ENCODE measurements at regions not wholly inside any gene's neighbourhood (a gene's known extent, or its start where the extent isn't known, plus 50 kb on each side); places are given as distances from the start of the nearest gene placed in this dataset.

DNA sequence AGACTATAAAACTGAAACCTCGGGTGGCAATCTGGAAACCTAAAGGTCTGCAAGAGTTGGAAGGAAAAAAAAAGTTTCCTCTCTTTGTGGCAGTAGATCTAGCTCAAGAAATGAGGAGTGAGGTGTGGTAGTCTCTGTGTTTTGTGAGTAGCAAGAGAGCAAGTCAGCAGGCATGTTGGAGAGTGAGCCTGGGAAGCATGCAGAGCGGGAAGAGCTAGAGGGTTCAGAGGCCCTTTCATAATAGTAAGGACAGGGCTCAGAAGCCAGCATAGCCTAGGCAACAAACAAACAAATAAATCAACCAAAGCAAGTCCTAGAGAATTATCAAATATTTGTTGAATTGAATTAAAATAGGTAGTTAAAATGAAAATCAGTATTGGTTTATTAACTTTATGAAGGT, 189.7 kb upstream of the CBLB start:
- no peak overlapping the region for H3K9ac ChIP-seq (ENCODE audit: insufficient read length, low read depth)
- peak; percentile 0 for DNase-seq (ENCODE audit: low read depth, low spot score)
- TF ChIP-seq SUZ12 (IDR thresholded peaks at IDR 0.05; ENCODE audit: extremely low read depth, insufficient read depth, insufficient read length) (no peak), ZNF274 (IDR thresholded peaks at IDR 0.05; ENCODE audit: low read depth, low read length) (no peak), YY1 (IDR thresholded peaks at IDR 0.05; ENCODE audit: insufficient read depth, insufficient read length) (no peak)
- no peaks in the 10 kb centered on the region for H3K36me3 ChIP-seq (ENCODE audit: insufficient read depth, insufficient read length, low read length)
- H3K4me3 ChIP-seq (ENCODE audit: insufficient read length, low read depth): no peak overlapping the region
- H3K9me3 ChIP-seq (ENCODE audit: insufficient read depth, low read length): no peaks in the 10 kb centered on the region
- no peaks in the 10 kb centered on the region for H3K27me3 ChIP-seq (ENCODE audit: insufficient read depth, insufficient read length)
- no peaks in the 10 kb centered on the region for H3K4me1 ChIP-seq (ENCODE audit: insufficient read depth, insufficient read length)

DNA sequence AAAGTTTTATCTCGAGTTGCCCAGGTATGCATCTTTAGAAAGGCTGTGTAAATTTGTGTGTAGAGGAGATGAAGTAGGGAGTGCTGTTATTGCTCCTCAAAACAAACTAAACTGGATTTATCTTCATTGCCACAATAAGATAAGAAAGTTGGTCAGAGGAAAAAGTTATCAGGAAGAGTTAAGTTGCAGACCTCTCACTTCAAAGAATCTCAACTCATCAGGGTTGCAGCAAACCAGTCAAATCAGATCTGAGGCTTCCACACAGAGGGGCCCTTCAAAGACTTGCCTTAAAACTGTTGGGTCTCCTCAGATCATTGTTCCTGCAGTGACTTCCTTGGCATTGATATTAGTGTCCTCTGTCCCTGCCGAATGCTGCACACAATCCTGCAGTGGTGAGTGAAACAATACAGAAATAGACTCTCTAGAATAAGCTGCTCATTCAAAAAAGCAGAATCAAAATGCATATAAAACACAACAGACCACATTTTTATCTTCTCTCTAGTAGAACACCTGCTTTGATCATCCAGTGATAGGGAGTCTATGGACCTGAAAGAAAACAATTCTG, 191.2 kb upstream of the CBLB start:
- no peaks in the 10 kb centered on the region for H3K9me3 ChIP-seq (ENCODE audit: insufficient read depth, low read length)
- no peaks in the 10 kb centered on the region for H3K36me3 ChIP-seq (ENCODE audit: insufficient read depth, insufficient read length, low read length)
- no peak overlapping the region for H3K4me3 ChIP-seq (ENCODE audit: insufficient read length, low read depth)
- DNase-seq (ENCODE audit: low read depth, low spot score): no peak
- H3K27me3 ChIP-seq (ENCODE audit: insufficient read depth, insufficient read length): no peaks in the 10 kb centered on the region
- no peak overlapping the region for H3K9ac ChIP-seq (ENCODE audit: insufficient read length, low read depth)
- TF ChIP-seq SUZ12 (IDR thresholded peaks at IDR 0.05; ENCODE audit: extremely low read depth, insufficient read depth, insufficient read length) (no peak), YY1 (IDR thresholded peaks at IDR 0.05; ENCODE audit: insufficient read depth, insufficient read length) (no peak), ZNF274 (IDR thresholded peaks at IDR 0.05; ENCODE audit: low read depth, low read length) (no peak)
- no peaks in the 10 kb centered on the region for H3K4me1 ChIP-seq (ENCODE audit: insufficient read depth, insufficient read length)

DNA sequence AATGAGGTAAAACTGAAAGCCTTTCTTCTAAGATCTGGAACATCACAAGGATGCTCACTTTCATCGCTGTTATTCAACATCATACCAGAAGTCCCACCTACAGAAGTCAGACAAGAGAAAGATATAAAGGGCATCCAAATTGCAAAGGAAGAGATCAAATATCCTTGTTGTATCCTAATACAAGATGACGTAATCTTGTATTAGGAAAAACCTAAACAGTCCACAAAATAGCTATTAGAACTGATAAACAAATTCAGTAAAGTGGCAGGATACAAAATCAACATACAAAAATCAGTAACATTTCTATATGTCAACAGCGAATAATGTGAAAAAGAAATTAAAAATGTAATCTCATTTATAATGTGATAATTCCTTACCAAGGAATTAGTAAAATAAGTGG, 195.1 kb upstream of the CBLB start:
- Histone ChIP-seq H3K36me3 (ENCODE audit: insufficient read depth, insufficient read length, low read length) (no peaks in the 10 kb centered on the region), H3K4me1 (ENCODE audit: insufficient read depth, insufficient read length) (no peaks in the 10 kb centered on the region), H3K9me3 (ENCODE audit: insufficient read depth, low read length) (no peaks in the 10 kb centered on the region), H3K9ac (ENCODE audit: insufficient read length, low read depth) (no peak overlapping the region), H3K4me3 (ENCODE audit: insufficient read length, low read depth) (no peak overlapping the region), H3K27me3 (ENCODE audit: insufficient read depth, insufficient read length) (no peaks in the 10 kb centered on the region)
- no peak for DNase-seq (ENCODE audit: low read depth, low spot score)
- TF ChIP-seq SUZ12 (IDR thresholded peaks at IDR 0.05; ENCODE audit: extremely low read depth, insufficient read depth, insufficient read length) (no peak), YY1 (IDR thresholded peaks at IDR 0.05; ENCODE audit: insufficient read depth, insufficient read length) (no peak), ZNF274 (IDR thresholded peaks at IDR 0.05; ENCODE audit: low read depth, low read length) (no peak)

DNA sequence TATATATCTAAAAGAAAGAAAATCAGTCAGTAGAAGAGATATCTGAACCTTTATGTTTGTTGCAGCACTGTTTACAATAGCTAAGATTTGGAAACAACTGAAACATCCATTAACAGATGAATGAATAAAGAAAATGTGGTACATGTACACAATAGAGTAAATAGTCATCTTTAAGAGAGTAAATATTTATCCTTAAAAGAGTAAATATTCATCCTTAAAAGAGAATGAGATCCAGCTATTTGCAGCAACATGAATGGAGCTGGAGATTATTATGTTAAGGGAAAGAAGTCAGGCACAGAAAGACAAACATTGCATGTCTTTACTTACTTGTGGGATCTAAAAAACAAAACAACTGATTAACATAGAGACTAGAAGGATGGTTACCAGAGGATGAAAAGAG, 197.0 kb upstream of the CBLB start:
- H3K27me3 ChIP-seq (ENCODE audit: insufficient read depth, insufficient read length): no peaks in the 10 kb centered on the region
- no peaks in the 10 kb centered on the region for H3K4me1 ChIP-seq (ENCODE audit: insufficient read depth, insufficient read length)
- H3K9ac ChIP-seq (ENCODE audit: insufficient read length, low read depth): no peak overlapping the region
- no peak for TF ChIP-seq YY1 (IDR thresholded peaks at IDR 0.05; ENCODE audit: insufficient read depth, insufficient read length)
- TF ChIP-seq ZNF274 (IDR thresholded peaks at IDR 0.05; ENCODE audit: low read depth, low read length): no peak
- TF ChIP-seq SUZ12 (IDR thresholded peaks at IDR 0.05; ENCODE audit: extremely low read depth, insufficient read depth, insufficient read length): no peak
- H3K4me3 ChIP-seq (ENCODE audit: insufficient read length, low read depth): no peak overlapping the region
- H3K9me3 ChIP-seq (ENCODE audit: insufficient read depth, low read length): no peaks in the 10 kb centered on the region
- H3K36me3 ChIP-seq (ENCODE audit: insufficient read depth, insufficient read length, low read length): no peaks in the 10 kb centered on the region
- DNase-seq (ENCODE audit: low read depth, low spot score): no peak

DNA sequence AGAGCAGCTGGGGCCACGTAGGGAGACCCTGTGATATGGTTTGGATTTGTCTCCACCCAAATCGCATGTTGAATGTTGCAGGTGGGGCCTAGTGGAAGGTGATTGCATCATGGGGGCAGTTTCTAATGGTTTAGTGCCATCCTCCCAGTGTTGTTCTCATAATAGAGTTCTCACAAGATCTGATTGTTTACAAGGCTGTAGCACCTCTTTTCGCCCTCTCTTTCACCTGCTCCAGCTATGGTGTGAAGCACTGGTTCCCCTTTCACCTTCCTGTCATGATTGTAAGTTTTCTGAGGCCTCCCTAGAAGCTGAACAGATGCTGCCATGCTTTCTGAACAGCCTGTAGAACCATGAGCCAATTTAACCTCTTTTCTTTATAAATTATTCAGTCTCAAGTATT, 198.9 kb upstream of the CBLB start:
- DNase-seq (ENCODE audit: low read depth, low spot score): no peak
- no peak for TF ChIP-seq YY1 (IDR thresholded peaks at IDR 0.05; ENCODE audit: insufficient read depth, insufficient read length)
- TF ChIP-seq ZNF274 (IDR thresholded peaks at IDR 0.05; ENCODE audit: low read depth, low read length): no peak
- no peak for TF ChIP-seq SUZ12 (IDR thresholded peaks at IDR 0.05; ENCODE audit: extremely low read depth, insufficient read depth, insufficient read length)
- Histone ChIP-seq H3K9me3 (ENCODE audit: insufficient read depth, low read length) (peaks cover 4% of the 10 kb centered on the region; the same call in 1 of the 2 replicates), H3K4me1 (ENCODE audit: insufficient read depth, insufficient read length) (no peaks in the 10 kb centered on the region), H3K9ac (ENCODE audit: insufficient read length, low read depth) (no peak overlapping the region), H3K4me3 (ENCODE audit: insufficient read length, low read depth) (no peak overlapping the region), H3K36me3 (ENCODE audit: insufficient read depth, insufficient read length, low read length) (no peaks in the 10 kb centered on the region), H3K27me3 (ENCODE audit: insufficient read depth, insufficient read length) (no peaks in the 10 kb centered on the region)

DNA sequence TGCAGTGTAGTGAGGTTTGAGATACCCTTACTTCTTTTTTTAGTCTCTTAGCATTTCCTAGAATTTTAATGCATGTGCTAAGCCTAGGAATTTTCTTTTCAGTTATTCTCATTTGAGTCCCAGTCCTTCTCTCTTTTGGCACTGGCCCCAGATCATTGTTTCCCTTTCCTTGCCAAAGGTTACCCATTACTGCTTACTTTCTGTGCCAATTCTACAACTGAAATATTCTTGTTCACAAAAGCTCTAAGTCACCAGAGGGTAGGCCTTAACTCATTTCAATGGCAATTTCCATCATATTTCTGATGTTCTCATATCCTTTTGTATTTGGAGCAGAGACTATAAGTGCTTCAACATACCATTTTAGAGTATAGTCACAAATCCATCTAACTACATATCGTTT, 199.6 kb upstream of the CBLB start:
- Histone ChIP-seq H3K36me3 (ENCODE audit: insufficient read depth, insufficient read length, low read length) (no peaks in the 10 kb centered on the region), H3K4me3 (ENCODE audit: insufficient read length, low read depth) (no peak overlapping the region), H3K9ac (ENCODE audit: insufficient read length, low read depth) (no peak overlapping the region), H3K27me3 (ENCODE audit: insufficient read depth, insufficient read length) (no peaks in the 10 kb centered on the region), H3K9me3 (ENCODE audit: insufficient read depth, low read length) (peaks cover 4% of the 10 kb centered on the region; the same call in 1 of the 2 replicates), H3K4me1 (ENCODE audit: insufficient read depth, insufficient read length) (no peaks in the 10 kb centered on the region)
- no peak for TF ChIP-seq ZNF274 (IDR thresholded peaks at IDR 0.05; ENCODE audit: low read depth, low read length)
- no peak for TF ChIP-seq SUZ12 (IDR thresholded peaks at IDR 0.05; ENCODE audit: extremely low read depth, insufficient read depth, insufficient read length)
- no peak for TF ChIP-seq YY1 (IDR thresholded peaks at IDR 0.05; ENCODE audit: insufficient read depth, insufficient read length)
- no peak for DNase-seq (ENCODE audit: low read depth, low spot score)

DNA sequence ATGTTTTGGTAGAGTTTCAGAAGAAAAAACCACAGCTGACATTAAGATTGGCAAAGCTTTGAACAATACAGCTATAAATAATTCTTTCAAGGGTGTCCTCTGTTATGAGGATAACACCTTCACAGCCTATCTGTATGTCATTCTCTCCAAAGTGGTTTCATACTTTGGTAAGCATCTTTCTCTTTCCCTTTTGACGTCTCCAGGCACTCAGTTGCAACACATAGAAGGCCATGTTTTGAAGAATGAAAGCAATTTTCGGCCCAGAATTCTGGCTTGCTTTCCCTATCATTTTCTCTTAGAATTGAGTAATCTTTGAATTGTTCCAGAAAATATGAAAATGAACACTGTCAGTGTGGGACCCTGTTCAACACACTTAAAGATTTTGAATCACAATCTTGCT, 200.0 kb upstream of the CBLB start:
- no peaks in the 10 kb centered on the region for H3K4me1 ChIP-seq (ENCODE audit: insufficient read depth, insufficient read length)
- H3K9me3 ChIP-seq (ENCODE audit: insufficient read depth, low read length): peaks cover 4% of the 10 kb centered on the region; the same call in 1 of the 2 replicates
- DNase-seq (ENCODE audit: low read depth, low spot score): no peak
- H3K36me3 ChIP-seq (ENCODE audit: insufficient read depth, insufficient read length, low read length): no peaks in the 10 kb centered on the region
- no peak for TF ChIP-seq ZNF274 (IDR thresholded peaks at IDR 0.05; ENCODE audit: low read depth, low read length)
- TF ChIP-seq SUZ12 (IDR thresholded peaks at IDR 0.05; ENCODE audit: extremely low read depth, insufficient read depth, insufficient read length): no peak
- TF ChIP-seq YY1 (IDR thresholded peaks at IDR 0.05; ENCODE audit: insufficient read depth, insufficient read length): no peak
- H3K9ac ChIP-seq (ENCODE audit: insufficient read length, low read depth): no peak overlapping the region
- no peaks in the 10 kb centered on the region for H3K27me3 ChIP-seq (ENCODE audit: insufficient read depth, insufficient read length)
- H3K4me3 ChIP-seq (ENCODE audit: insufficient read length, low read depth): no peak overlapping the region
